Neural cell (in vitro differentiated cells): ENCODE measurements at regions not wholly inside any gene's neighbourhood (a gene's known extent, or its start where the extent isn't known, plus 50 kb on each side); places are given as distances from the start of the nearest gene placed in this dataset.

ENCODE experiments used
- H2AFZ ChIP-seq: fragments of 200-600, 300-800 bp; sonication (generic), shearing (Covaris generic); 2 replicates; pipeline ENCODE4 v1.6.0; 2014; ENCODE audit warnings: low read depth, mild to moderate bottlenecking, antibody characterized with exemption, low read length, moderate library complexity
- H3F3A ChIP-seq: fragments of 200-600 bp; shearing (Covaris generic); 2 replicates; pipeline ENCODE4 v1.6.1; 2016; ENCODE audit warnings: mild to moderate bottlenecking, moderate library complexity, mixed read lengths, antibody characterized with exemption, low read length; ENCODE audit not compliant: insufficient read depth, poor library complexity, severe bottlenecking
- H3K27ac ChIP-seq: fragments of 200-600, 300-800 bp; sonication (generic), shearing (Covaris generic); 2 replicates; pipeline ENCODE4 v1.5.1; 2014; ENCODE audit warnings: mild to moderate bottlenecking, low read length, moderate library complexity
- H3K27me3 ChIP-seq: fragments of 300-800, 200-600 bp; sonication (generic), shearing (Covaris generic); 2 replicates; pipeline ENCODE4 v1.6.0; 2014; ENCODE audit warnings: mild to moderate bottlenecking, low read depth, low read length, moderate library complexity; ENCODE audit not compliant: insufficient read depth
- H3K36me3 ChIP-seq: fragments of 300-800, 200-600 bp; sonication (generic), shearing (Covaris generic); 2 replicates; pipeline ENCODE4 v1.5.1; 2014; ENCODE audit warnings: mild to moderate bottlenecking, antibody characterized with exemption, low read length, moderate library complexity; ENCODE audit not compliant: insufficient read depth
- H3K4me2 ChIP-seq: fragments of 300-800, 200-600 bp; sonication (generic), shearing (Covaris generic); 2 replicates; pipeline ENCODE4 v1.6.0; 2014; ENCODE audit warnings: mild to moderate bottlenecking, low read length
- H3K4me3 ChIP-seq: fragments of 300-800, 200-600 bp; sonication (generic), shearing (Covaris generic); 2 replicates; pipeline ENCODE4 v1.5.1; 2014; ENCODE audit warnings: mild to moderate bottlenecking, low read length, moderate library complexity
- H3K79me2 ChIP-seq: fragments of 200-600 bp; shearing (Covaris generic); replicated peaks from 2 replicates; pipeline ENCODE4 v1.6.0; 2014; ENCODE audit warnings: mild to moderate bottlenecking, low read length, moderate library complexity; ENCODE audit not compliant: insufficient read depth
- H3K9ac ChIP-seq: fragments of 300-800, 200-600 bp; sonication (generic), shearing (Covaris generic); 2 replicates; pipeline ENCODE4 v1.6.1; 2016; ENCODE audit warnings: mild to moderate bottlenecking, low read length, mixed read lengths
- H3K9me2 ChIP-seq: fragments of 200-600 bp; shearing (Covaris generic); 2 replicates; pipeline ENCODE4 v1.6.1; 2016; ENCODE audit warnings: mild to moderate bottlenecking, low read length, mixed read lengths; ENCODE audit not compliant: insufficient read depth
- H3K9me3 ChIP-seq: fragments of 200-600, 300-800 bp; sonication (generic), shearing (Covaris generic); 2 replicates; pipeline ENCODE4 v1.6.1; 2016; ENCODE audit warnings: mild to moderate bottlenecking, mixed run types, low read length, moderate library complexity, mixed read lengths
- H4K20me1 ChIP-seq: fragments of 200-600 bp; shearing (Covaris generic); 2 replicates; pipeline ENCODE4 v1.6.1; 2016; ENCODE audit warnings: mild to moderate bottlenecking, mixed run types; ENCODE audit not compliant: insufficient read depth
- EP300 ChIP-seq: fragments of 450-650 bp; conservative IDR thresholded peaks from 2 replicates; pipeline ENCODE4 v1.6.1; 2014; ENCODE audit warnings: antibody characterized with exemption, mild to moderate bottlenecking, moderate library complexity; ENCODE audit not compliant: poor library complexity, severe bottlenecking
- EZH2 ChIP-seq: fragments of 200-600, 300-800 bp; shearing (Covaris generic), sonication (generic); IDR thresholded peaks from 2 replicates; pipeline ENCODE4 v1.6.1; 2014; ENCODE audit warnings: antibody characterized with exemption, low read length, borderline replicate concordance, mild to moderate bottlenecking; ENCODE audit not compliant: insufficient read depth, poor library complexity, severe bottlenecking
- MXI1 ChIP-seq: fragments of 450-650 bp; conservative IDR thresholded peaks from 2 replicates; pipeline ENCODE4 v1.6.1; 2014; ENCODE audit warnings: antibody characterized with exemption, mild to moderate bottlenecking; ENCODE audit not compliant: poor library complexity, severe bottlenecking
- POLR2AphosphoS5 ChIP-seq: IDR thresholded peaks from 2 replicates; pipeline ENCODE4 v1.6.1; 2012
- RAD21 ChIP-seq: fragments of 450-650 bp; conservative IDR thresholded peaks from 2 replicates; pipeline ENCODE4 v1.6.1; 2014; ENCODE audit warnings: antibody characterized with exemption, mild to moderate bottlenecking, moderate library complexity
- REST ChIP-seq: IDR thresholded peaks from 2 replicates; pipeline ENCODE4 v1.6.1; 2012; ENCODE audit warnings: borderline replicate concordance
- SMC3 ChIP-seq: fragments of 450-650 bp; conservative IDR thresholded peaks from 2 replicates; pipeline ENCODE4 v1.6.1; 2014; ENCODE audit warnings: antibody characterized with exemption, mild to moderate bottlenecking, moderate library complexity; ENCODE audit not compliant: poor library complexity
- TAF1 ChIP-seq: IDR thresholded peaks from 2 replicates; pipeline ENCODE4 v1.6.1; 2012; ENCODE audit warnings: low read depth
- TF ChIP-seq, protein P1 (sequence below): fragments of 450-650 bp; IDR thresholded peaks from 2 replicates; pipeline ENCODE4 v1.5.1; 2014; ENCODE audit warnings: antibody characterized with exemption, mild to moderate bottlenecking, moderate library complexity; ENCODE audit not compliant: poor library complexity, severe bottlenecking

DNA sequence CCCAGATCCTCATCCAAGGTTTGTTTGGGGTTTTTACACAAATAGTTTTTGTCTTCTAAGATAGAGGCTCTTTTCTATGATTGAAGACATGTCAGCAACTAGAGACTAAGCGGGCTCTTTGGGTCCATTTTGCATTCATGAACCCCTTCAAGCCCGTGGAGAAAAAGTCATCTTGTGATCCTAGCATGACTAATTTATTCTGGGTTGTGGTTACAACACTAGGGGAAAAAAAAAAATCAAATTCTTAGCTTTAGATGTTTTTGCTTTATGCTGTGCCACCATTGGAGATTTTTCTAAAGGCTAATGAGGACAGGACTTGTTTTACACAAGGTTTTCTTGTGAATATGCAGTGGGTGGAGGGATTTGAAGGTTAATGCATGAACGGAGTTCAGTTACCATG is 440.0 kb downstream of the PCDH7 start:
- Histone ChIP-seq H3K27me3 (no peaks in the 10 kb centered on the region), H3K36me3 (no peaks in the 10 kb centered on the region), H4K20me1 (no peaks in the 10 kb centered on the region), H2AFZ (no peak overlapping the region), H3K9ac (no peak overlapping the region), H3K9me3 (no peaks in the 10 kb centered on the region), H3K4me3 (no peak overlapping the region), H3K4me2 (no peak overlapping the region), H3K27ac (no peak overlapping the region), H3K9me2 (no peaks in the 10 kb centered on the region), H3F3A (no peaks in the 10 kb centered on the region), H3K79me2 (no peaks in the 10 kb centered on the region)
- TF ChIP-seq EZH2 (no peak), RAD21 (no peak), EP300 (no peak), MXI1 (no peak), SMC3 (no peak)

DNA sequence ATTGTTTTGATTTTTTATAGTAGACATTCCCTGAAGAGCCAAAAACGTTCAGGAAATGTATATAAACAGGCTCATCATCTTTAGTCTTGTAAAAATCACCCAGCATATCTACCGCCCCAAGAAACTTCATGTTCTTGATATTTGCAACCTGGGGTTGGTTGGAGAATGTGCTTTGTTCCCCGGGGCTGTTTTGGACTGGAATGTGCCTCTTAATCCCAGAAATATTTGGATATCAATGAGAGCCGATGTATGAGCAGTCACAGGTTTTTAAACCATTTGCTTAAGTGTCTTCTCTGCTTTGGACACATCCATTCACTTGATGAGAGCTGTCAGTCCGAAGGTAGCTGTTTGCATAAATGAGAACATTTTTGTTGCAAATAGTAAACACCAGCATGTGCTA is 449.7 kb downstream of the PCDH7 start:
- Histone ChIP-seq H3K36me3 (no peaks in the 10 kb centered on the region), H3K9ac (no peak overlapping the region), H2AFZ (no peak overlapping the region), H3K9me3 (no peaks in the 10 kb centered on the region), H4K20me1 (no peaks in the 10 kb centered on the region), H3K79me2 (no peaks in the 10 kb centered on the region), H3K27ac (no peak overlapping the region), H3K4me2 (no peak overlapping the region), H3K9me2 (no peaks in the 10 kb centered on the region), H3F3A (no peaks in the 10 kb centered on the region), H3K4me3 (no peak overlapping the region), H3K27me3 (no peaks in the 10 kb centered on the region)
- TF ChIP-seq EZH2 (no peak), SMC3 (no peak), RAD21 (no peak), EP300 (no peak)
- TF ChIP-seq, protein P1, sequence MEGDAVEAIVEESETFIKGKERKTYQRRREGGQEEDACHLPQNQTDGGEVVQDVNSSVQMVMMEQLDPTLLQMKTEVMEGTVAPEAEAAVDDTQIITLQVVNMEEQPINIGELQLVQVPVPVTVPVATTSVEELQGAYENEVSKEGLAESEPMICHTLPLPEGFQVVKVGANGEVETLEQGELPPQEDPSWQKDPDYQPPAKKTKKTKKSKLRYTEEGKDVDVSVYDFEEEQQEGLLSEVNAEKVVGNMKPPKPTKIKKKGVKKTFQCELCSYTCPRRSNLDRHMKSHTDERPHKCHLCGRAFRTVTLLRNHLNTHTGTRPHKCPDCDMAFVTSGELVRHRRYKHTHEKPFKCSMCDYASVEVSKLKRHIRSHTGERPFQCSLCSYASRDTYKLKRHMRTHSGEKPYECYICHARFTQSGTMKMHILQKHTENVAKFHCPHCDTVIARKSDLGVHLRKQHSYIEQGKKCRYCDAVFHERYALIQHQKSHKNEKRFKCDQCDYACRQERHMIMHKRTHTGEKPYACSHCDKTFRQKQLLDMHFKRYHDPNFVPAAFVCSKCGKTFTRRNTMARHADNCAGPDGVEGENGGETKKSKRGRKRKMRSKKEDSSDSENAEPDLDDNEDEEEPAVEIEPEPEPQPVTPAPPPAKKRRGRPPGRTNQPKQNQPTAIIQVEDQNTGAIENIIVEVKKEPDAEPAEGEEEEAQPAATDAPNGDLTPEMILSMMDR: no peak

DNA sequence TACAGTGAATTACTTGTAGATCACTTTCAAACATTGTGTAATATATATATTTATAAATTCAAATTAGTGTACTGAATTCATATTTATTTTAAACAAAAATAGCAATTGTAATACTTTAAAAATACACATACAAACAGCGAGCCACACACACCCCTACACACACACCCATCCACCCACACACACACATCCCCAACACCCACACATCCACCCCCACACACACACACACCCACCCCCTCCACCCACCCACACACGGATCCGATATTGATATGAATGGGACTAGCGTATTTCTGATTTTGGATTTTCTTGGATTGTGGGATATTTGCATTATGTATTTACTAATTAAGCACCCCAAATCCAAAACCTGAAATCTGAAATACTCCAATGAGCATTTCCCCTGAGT is 451.2 kb downstream of the PCDH7 start:
- Histone ChIP-seq H3K36me3 (no peaks in the 10 kb centered on the region), H3K27me3 (no peaks in the 10 kb centered on the region), H2AFZ (no peak overlapping the region)

More for the DNA sequence above, 451.2 kb downstream of the PCDH7 start:
- H3K9me2 ChIP-seq: no peaks in the 10 kb centered on the region
- no peaks in the 10 kb centered on the region for H3K9me3 ChIP-seq
- no peaks in the 10 kb centered on the region for H4K20me1 ChIP-seq
- H3K4me3 ChIP-seq: no peak overlapping the region
- no peak overlapping the region for H3K4me2 ChIP-seq
- no peaks in the 10 kb centered on the region for H3F3A ChIP-seq
- no peaks in the 10 kb centered on the region for H3K79me2 ChIP-seq
- no peak overlapping the region for H3K27ac ChIP-seq
- H3K9ac ChIP-seq: no peak overlapping the region
- TF ChIP-seq TAF1 (no peak), REST (no peak), EZH2 (no peak), POLR2AphosphoS5 (no peak), EP300 (no peak), MXI1 (no peak), RAD21 (no peak), SMC3 (no peak)
- TF ChIP-seq, protein P1: no peak
